Kidney (tissue), 13 donors: ENCODE measurements at regions not wholly inside any gene's neighbourhood (a gene's known extent, or its start where the extent isn't known, plus 50 kb on each side); places are given as distances from the start of the nearest gene placed in this dataset.

Source experiments
- DNase-seq, 5 donors: peaks; one replicate each; pipeline ENCODE4 v3.0.0-alpha.2; 2013 to 2020
- FAIRE-seq: peaks from 2 replicates; lab custom pipeline; 2012; peaks lifted over from hg19 to GRCh38; lab: Jason Lieb, UNC
- H3K27ac ChIP-seq, 2 donors: one replicate each; pipeline ENCODE4 v1.7.0; 2013; ENCODE audit warnings: low read depth in 2 of 2, low read length in 2 of 2, inconsistent platforms in 1 of 2
- H3K27me3 ChIP-seq: one replicate; pipeline ENCODE4 v1.7.1; 2013; ENCODE audit warnings: low read length, inconsistent platforms; ENCODE audit not compliant: control insufficient read depth, insufficient read depth
- H3K36me3 ChIP-seq, 3 donors: one replicate each; pipeline versions ENCODE4 v1.7.0 to v1.7.1; 2013; ENCODE audit warnings: low read length in 3 of 3, control low read depth in 1 of 3, inconsistent platforms in 1 of 3; ENCODE audit not compliant: insufficient read depth in 3 of 3, control insufficient read depth in 2 of 3
- H3K4me1 ChIP-seq, 3 donors: one replicate each; pipeline versions ENCODE4 v1.7.0 to v1.7.1; 2013; ENCODE audit warnings: low read length in 3 of 3, inconsistent platforms in 1 of 3, low read depth in 1 of 3; ENCODE audit not compliant: control insufficient read depth in 2 of 3, insufficient read depth in 2 of 3
- H3K4me3 ChIP-seq, 3 donors: one replicate each; pipeline versions ENCODE4 v1.7.0 to v1.8.1; 2013; ENCODE audit warnings: low read length in 3 of 3, control low read depth in 1 of 3, inconsistent platforms in 1 of 3
- H3K9ac ChIP-seq, 3 donors: one replicate each; pipeline versions ENCODE4 v1.7.0 to v1.7.1; 2013; ENCODE audit warnings: low read length in 3 of 3, control low read depth in 1 of 3, inconsistent platforms in 1 of 3
- H3K9me3 ChIP-seq, 3 donors: one replicate each; pipeline versions ENCODE4 v1.7.0 to v1.7.1; 2013; ENCODE audit warnings: low read length in 3 of 3, control low read depth in 1 of 3, inconsistent platforms in 1 of 3; ENCODE audit not compliant: control insufficient read depth in 2 of 3, insufficient read depth in 1 of 3
- CTCF ChIP-seq: IDR thresholded peaks from 3 replicates; pipeline ENCODE4 v1.5.1; 2012; ENCODE audit warnings: mild to moderate bottlenecking, moderate library complexity, borderline replicate concordance; ENCODE audit not compliant: insufficient read depth; ENCODE audit errors: extremely low read depth
- intact Hi-C: fragments of 100-400 bp; cut with DNase I; formaldehyde crosslinking; loops from one replicate; pipeline ENCODE4 v1.11.1; 2022
- donor health status: control.
- donor health status: control.
- donor health status: control.
- donor health status: control.
- donor health status: control.
- donor health status: DM: yes; HTN: yes; CAD: no.
- donor health status: Normal renal cell carcinoma (clear cell type).

DNA sequence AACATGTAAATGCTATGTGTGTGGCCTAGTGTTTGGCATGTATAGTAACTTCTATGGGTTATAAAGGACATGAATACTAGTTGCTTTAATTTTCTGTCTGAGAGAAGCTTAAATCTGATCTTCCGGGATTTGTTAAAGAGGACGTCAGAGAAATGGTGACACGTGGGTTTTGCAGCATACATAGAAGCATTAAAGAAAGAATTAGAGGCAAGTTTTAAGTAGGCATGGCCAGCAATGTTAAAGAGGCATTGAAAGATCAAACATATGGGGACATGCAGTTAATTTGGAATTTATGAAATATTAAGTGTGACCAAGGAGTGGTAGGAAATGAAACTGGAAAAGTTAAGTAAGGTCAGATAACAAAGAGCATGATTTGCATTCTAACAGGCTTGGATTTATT lies 311.4 kb upstream of the RIOK2 start:
- no peak overlapping the region for H3K9ac ChIP-seq
- H3K36me3 ChIP-seq = no peaks in the 10 kb centered on the region
- H3K27ac ChIP-seq = no peak overlapping the region
- no peaks in the 10 kb centered on the region for H3K27me3 ChIP-seq
- TF ChIP-seq CTCF = no peak
- no peaks in the 10 kb centered on the region for H3K4me1 ChIP-seq
- DNase-seq = no peak
- intact Hi-C loops = no loop called here
- FAIRE-seq = no peak
- H3K9me3 ChIP-seq = no peaks in the 10 kb centered on the region
- no peak overlapping the region for H3K4me3 ChIP-seq

- Histone ChIP-seq H3K4me1 (no peaks in the 10 kb centered on the region), H3K9me3 (no peaks in the 10 kb centered on the region), H3K27ac (no peak overlapping the region), H3K9ac (no peak overlapping the region), H3K36me3 (no peaks in the 10 kb centered on the region), H3K27me3 (no peaks in the 10 kb centered on the region), H3K4me3 (no peak overlapping the region)
- intact Hi-C loops = no loop called here
- FAIRE-seq (no peak), DNase-seq (no peak)
- TF ChIP-seq CTCF = no peak
Measured at GRCh38 chr5:97495301-97495700, 312.3 kb upstream of the RIOK2 start.

DNA sequence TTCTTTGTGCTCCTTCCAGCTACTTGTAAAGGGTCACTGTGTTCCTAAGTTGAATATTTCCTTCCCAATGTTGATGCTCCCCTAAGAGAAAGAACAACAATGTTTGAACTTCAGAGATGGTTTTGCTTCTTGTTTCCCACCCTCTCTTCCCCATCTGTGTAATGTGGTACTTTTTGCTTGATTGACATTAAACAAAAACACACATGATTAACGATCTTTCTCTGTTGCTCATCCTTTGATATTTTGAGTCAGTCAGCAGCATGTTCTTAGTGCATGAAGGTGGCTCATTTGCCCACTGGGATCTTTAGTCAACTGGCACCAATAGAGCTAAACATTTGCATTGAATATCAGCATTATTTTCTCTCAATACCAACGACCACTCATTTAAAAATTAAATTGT lies 313.0 kb upstream of the RIOK2 start:
- DNase-seq (no peak), FAIRE-seq (no peak)
- no peaks in the 10 kb centered on the region for H3K9me3 ChIP-seq
- no peaks in the 10 kb centered on the region for H3K27me3 ChIP-seq
- H3K9ac ChIP-seq = no peak overlapping the region
- H3K4me3 ChIP-seq = no peak overlapping the region
- intact Hi-C loops = no loop called here
- H3K36me3 ChIP-seq = no peaks in the 10 kb centered on the region
- no peak overlapping the region for H3K27ac ChIP-seq
- no peak for TF ChIP-seq CTCF
- H3K4me1 ChIP-seq = no peaks in the 10 kb centered on the region

- no peak overlapping the region for H3K4me3 ChIP-seq
- TF ChIP-seq CTCF = no peak
- H3K27me3 ChIP-seq = no peaks in the 10 kb centered on the region
- H3K36me3 ChIP-seq = no peaks in the 10 kb centered on the region
- DNase-seq (no peak), FAIRE-seq (no peak)
- intact Hi-C loops = no loop called here
- no peaks in the 10 kb centered on the region for H3K4me1 ChIP-seq
- H3K9me3 ChIP-seq = no peaks in the 10 kb centered on the region
- H3K9ac ChIP-seq = no peak overlapping the region
- no peak overlapping the region for H3K27ac ChIP-seq
Measured at GRCh38 chr5:97498657-97499056, 315.6 kb upstream of the RIOK2 start.
